ENCODE measurements at regions not wholly inside any gene's neighbourhood (a gene's known extent, or its start where the extent isn't known, plus 50 kb on each side); places are given as distances from the start of the nearest gene placed in this dataset.

- TF ChIP-seq SIN3A (IDR thresholded peaks at IDR 0.05; ENCODE audit: borderline replicate concordance, insufficient read depth, low read length), result no peak
- TF ChIP-seq, protein P1, sequence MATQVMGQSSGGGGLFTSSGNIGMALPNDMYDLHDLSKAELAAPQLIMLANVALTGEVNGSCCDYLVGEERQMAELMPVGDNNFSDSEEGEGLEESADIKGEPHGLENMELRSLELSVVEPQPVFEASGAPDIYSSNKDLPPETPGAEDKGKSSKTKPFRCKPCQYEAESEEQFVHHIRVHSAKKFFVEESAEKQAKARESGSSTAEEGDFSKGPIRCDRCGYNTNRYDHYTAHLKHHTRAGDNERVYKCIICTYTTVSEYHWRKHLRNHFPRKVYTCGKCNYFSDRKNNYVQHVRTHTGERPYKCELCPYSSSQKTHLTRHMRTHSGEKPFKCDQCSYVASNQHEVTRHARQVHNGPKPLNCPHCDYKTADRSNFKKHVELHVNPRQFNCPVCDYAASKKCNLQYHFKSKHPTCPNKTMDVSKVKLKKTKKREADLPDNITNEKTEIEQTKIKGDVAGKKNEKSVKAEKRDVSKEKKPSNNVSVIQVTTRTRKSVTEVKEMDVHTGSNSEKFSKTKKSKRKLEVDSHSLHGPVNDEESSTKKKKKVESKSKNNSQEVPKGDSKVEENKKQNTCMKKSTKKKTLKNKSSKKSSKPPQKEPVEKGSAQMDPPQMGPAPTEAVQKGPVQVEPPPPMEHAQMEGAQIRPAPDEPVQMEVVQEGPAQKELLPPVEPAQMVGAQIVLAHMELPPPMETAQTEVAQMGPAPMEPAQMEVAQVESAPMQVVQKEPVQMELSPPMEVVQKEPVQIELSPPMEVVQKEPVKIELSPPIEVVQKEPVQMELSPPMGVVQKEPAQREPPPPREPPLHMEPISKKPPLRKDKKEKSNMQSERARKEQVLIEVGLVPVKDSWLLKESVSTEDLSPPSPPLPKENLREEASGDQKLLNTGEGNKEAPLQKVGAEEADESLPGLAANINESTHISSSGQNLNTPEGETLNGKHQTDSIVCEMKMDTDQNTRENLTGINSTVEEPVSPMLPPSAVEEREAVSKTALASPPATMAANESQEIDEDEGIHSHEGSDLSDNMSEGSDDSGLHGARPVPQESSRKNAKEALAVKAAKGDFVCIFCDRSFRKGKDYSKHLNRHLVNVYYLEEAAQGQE (IDR thresholded peaks at IDR 0.05; ENCODE audit: insufficient read depth in 1 of 2, low read depth in 2 of 2, low read length in 2 of 2), result no peak
Observed at GRCh38 chr6:68473433-68474210, 161.5 kb upstream of the ADGRB3 start.
